Ectodermal cell (in vitro differentiated cells): ENCODE measurements at regions not wholly inside any gene's neighbourhood (a gene's known extent, or its start where the extent isn't known, plus 50 kb on each side); places are given as distances from the start of the nearest gene placed in this dataset.

Experiments used
- H3K27ac ChIP-seq: 2 replicates; pipeline ENCODE4 v1.7.0; 2013; ENCODE audit warnings: mild to moderate bottlenecking, low read depth, low read length; ENCODE audit not compliant: insufficient read depth, poor library complexity, severe bottlenecking
- H3K27me3 ChIP-seq: 2 replicates; pipeline ENCODE4 v1.7.0; 2013; ENCODE audit warnings: mild to moderate bottlenecking, low read length; ENCODE audit not compliant: insufficient read depth, control insufficient read depth, poor library complexity, severe bottlenecking
- H3K36me3 ChIP-seq: one replicate; pipeline ENCODE4 v1.7.0; 2013; ENCODE audit warnings: low read length; ENCODE audit not compliant: control insufficient read depth, insufficient read depth
- H3K4me1 ChIP-seq: one replicate; pipeline ENCODE4 v1.7.0; 2013; ENCODE audit warnings: low read length; ENCODE audit not compliant: control insufficient read depth, insufficient read depth
- H3K4me3 ChIP-seq: 2 replicates; pipeline ENCODE4 v1.7.0; 2013; ENCODE audit warnings: low read depth, low read length, control low read depth; ENCODE audit not compliant: insufficient read depth
- H3K9me3 ChIP-seq: 2 replicates; pipeline ENCODE4 v1.7.0; 2013; ENCODE audit warnings: mild to moderate bottlenecking, low read length, moderate library complexity; ENCODE audit not compliant: control insufficient read depth
- WGBS, 2 experiments: methylation state at CpG; one replicate each; pipeline ENCODE4 v1.1.7; 2013; ENCODE audit warnings: missing lambda C conversion rate in 2 of 2; 5-methylcytosine and 5-hydroxymethylcytosine counted together

- no peaks in the 10 kb centered on the region for H3K9me3 ChIP-seq
- no peaks in the 10 kb centered on the region for H3K36me3 ChIP-seq
- peaks cover 16% of the 10 kb centered on the region for H3K4me1 ChIP-seq
- WGBS, 2 experiments = 83% methylated on average over 5 of the region's 5 CpGs
- H3K27me3 ChIP-seq = no peaks in the 10 kb centered on the region
- no peak overlapping the region for H3K27ac ChIP-seq
- H3K4me3 ChIP-seq = no peak overlapping the region
These were observed 191.2 kb downstream of the CXCL12 start for GRCh38 chr10:44193567-44194220.

- no peak overlapping the region for H3K4me3 ChIP-seq
- H3K27me3 ChIP-seq = no peaks in the 10 kb centered on the region
- H3K9me3 ChIP-seq = no peaks in the 10 kb centered on the region
- peaks cover 16% of the 10 kb centered on the region for H3K4me1 ChIP-seq
- H3K36me3 ChIP-seq = no peaks in the 10 kb centered on the region
- WGBS, 2 experiments = 34 to 65% methylated on average over 3 of the region's 3 CpGs
- no peak overlapping the region for H3K27ac ChIP-seq
These were observed 191.7 kb downstream of the CXCL12 start for GRCh38 chr10:44193166-44193565.

- WGBS, 2 experiments = 91% methylated on average over 6 of the region's 6 CpGs
- Histone ChIP-seq H3K9me3 (no peaks in the 10 kb centered on the region), H3K4me1 (peaks cover 16% of the 10 kb centered on the region), H3K4me3 (no peak overlapping the region), H3K27ac (no peak overlapping the region), H3K36me3 (no peaks in the 10 kb centered on the region), H3K27me3 (no peaks in the 10 kb centered on the region)
These were observed 192.5 kb downstream of the CXCL12 start for GRCh38 chr10:44192435-44192834.

GRCh38 chr10:44190541-44190940 is 194.4 kb downstream of the CXCL12 start:
- peaks cover 16% of the 10 kb centered on the region for H3K4me1 ChIP-seq
- no peaks in the 10 kb centered on the region for H3K36me3 ChIP-seq
- H3K4me3 ChIP-seq = no peak overlapping the region
- no peaks in the 10 kb centered on the region for H3K9me3 ChIP-seq
- no peak overlapping the region for H3K27ac ChIP-seq
- no peaks in the 10 kb centered on the region for H3K27me3 ChIP-seq

GRCh38 chr10:44186821-44187220 is 198.1 kb downstream of the CXCL12 start:
- Histone ChIP-seq H3K4me1 (no peaks in the 10 kb centered on the region), H3K27me3 (no peaks in the 10 kb centered on the region), H3K9me3 (no peaks in the 10 kb centered on the region), H3K36me3 (no peaks in the 10 kb centered on the region), H3K27ac (no peak overlapping the region), H3K4me3 (no peak overlapping the region)
- WGBS, 2 experiments = 93 to 96% methylated on average over 1 of the region's 1 CpG

DNA sequence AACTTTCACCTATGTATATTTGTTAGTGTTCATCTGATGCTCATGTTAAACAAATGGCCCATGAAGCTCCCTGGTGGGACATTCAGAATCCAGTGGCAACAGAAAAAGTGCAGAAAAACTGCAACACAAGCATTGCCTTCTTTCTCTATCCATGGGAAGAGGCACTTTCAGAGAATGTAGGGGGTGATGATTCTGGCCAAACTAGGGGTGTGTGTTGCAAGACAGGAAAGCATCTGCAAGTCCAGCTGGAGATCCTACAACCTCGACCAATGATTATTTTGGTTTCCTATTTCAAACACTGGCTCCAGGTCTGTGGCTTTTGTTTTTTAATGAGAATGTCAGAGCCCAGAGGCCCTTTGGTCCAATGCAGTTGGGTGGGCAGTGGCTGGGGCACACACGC is 198.7 kb downstream of the CXCL12 start:
- H3K27ac ChIP-seq = no peak overlapping the region
- H3K27me3 ChIP-seq = no peaks in the 10 kb centered on the region
- H3K4me3 ChIP-seq = no peak overlapping the region
- no peaks in the 10 kb centered on the region for H3K36me3 ChIP-seq
- no peaks in the 10 kb centered on the region for H3K9me3 ChIP-seq
- WGBS, 2 experiments = 64 to 71% methylated on average over 2 of the region's 2 CpGs
- H3K4me1 ChIP-seq = no peaks in the 10 kb centered on the region

DNA sequence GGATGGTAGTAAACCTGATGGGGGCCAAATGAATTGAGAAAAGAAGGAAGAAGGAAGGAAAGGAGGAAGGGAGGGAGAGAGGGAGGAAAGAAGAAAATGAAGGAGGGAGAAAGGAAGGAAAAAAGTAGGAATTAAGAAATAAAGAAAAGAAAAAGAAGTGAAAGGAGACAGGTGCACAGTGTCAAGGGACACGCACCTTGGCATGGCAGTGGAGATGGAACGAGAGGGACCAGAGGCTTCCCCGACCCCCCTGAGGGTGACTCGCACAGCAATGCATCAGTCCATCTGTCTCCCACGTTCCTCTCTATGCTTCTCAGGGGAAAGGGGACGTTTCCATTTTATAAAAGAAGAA is 199.6 kb downstream of the CXCL12 start:
- Histone ChIP-seq H3K36me3 (no peaks in the 10 kb centered on the region), H3K9me3 (no peaks in the 10 kb centered on the region)
- 93 to 95% methylated on average over 6 of the region's 6 CpGs for WGBS, 2 experiments

GRCh38 chr10:44184633-44185314 is 200.1 kb downstream of the CXCL12 start:
- 94 to 95% methylated on average over 7 of the region's 7 CpGs for WGBS, 2 experiments
- H3K4me3 ChIP-seq = no peak overlapping the region
- H3K36me3 ChIP-seq = no peaks in the 10 kb centered on the region

More for the DNA sequence above, 199.6 kb downstream of the CXCL12 start:
- no peaks in the 10 kb centered on the region for H3K27me3 ChIP-seq
- H3K4me1 ChIP-seq = no peaks in the 10 kb centered on the region
- H3K27ac ChIP-seq = no peak overlapping the region
- no peak overlapping the region for H3K4me3 ChIP-seq

GRCh38 chr10:44183667-44184632 is 200.9 kb downstream of the CXCL12 start:
- Histone ChIP-seq H3K4me1 (no peaks in the 10 kb centered on the region), H3K4me3 (no peak overlapping the region), H3K36me3 (no peaks in the 10 kb centered on the region), H3K27me3 (no peaks in the 10 kb centered on the region), H3K9me3 (no peaks in the 10 kb centered on the region), H3K27ac (no peak overlapping the region)
- WGBS, 2 experiments = 90 to 95% methylated on average over 8 of the region's 8 CpGs

More at GRCh38 chr10:44184633-44185314, 200.1 kb downstream of the CXCL12 start:
- H3K9me3 ChIP-seq = no peaks in the 10 kb centered on the region
- no peak overlapping the region for H3K27ac ChIP-seq
- H3K27me3 ChIP-seq = no peaks in the 10 kb centered on the region
- H3K4me1 ChIP-seq = no peaks in the 10 kb centered on the region

DNA sequence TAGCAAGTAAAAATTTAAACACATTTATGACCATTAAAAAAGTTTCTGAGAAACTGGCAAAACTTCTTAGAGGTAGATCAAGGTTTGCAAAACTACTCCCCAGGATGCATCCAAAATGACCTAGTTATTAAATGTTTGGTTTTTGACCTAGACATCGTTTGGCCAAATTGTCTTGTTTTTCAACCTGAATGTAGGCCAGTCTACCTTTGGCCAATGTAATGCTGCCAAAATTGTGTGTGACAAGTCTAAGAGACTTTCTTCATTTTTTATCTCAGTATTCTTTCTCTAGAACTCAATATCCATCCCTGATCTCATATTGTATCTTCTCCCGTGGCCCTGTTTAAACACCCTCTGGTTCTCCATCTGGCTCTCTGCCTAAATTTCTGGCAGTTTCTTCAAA is 202.0 kb downstream of the CXCL12 start:
- WGBS, 2 experiments = 87 to 91% methylated on average over 2 of the region's 2 CpGs
- no peaks in the 10 kb centered on the region for H3K4me1 ChIP-seq

More for the DNA sequence above, 202.0 kb downstream of the CXCL12 start:
- H3K4me3 ChIP-seq = no peak overlapping the region
- H3K27me3 ChIP-seq = no peaks in the 10 kb centered on the region
- no peaks in the 10 kb centered on the region for H3K36me3 ChIP-seq
- H3K9me3 ChIP-seq = no peaks in the 10 kb centered on the region
- no peak overlapping the region for H3K27ac ChIP-seq
